GM23338 (cell line): ENCODE measurements at regions not wholly inside any gene's neighbourhood (a gene's known extent, or its start where the extent isn't known, plus 50 kb on each side); places are given as distances from the start of the nearest gene placed in this dataset.

ENCODE experiments used
- ATAC-seq: fragments of 200-7000 bp; cut with Tn5 transposase; 3 replicates; pipeline ENCODE4 v1.9.1; 2020
- DNase-seq: peaks from one replicate; pipeline ENCODE4 v3.0.0-alpha.2; 2015; ENCODE audit warnings: low spot score
- H2AFZ ChIP-seq: fragments of 200-600 bp; sonication (generic); 2 replicates; pipeline ENCODE4 v1.8.0; 2016; ENCODE audit warnings: antibody characterized with exemption, mild to moderate bottlenecking, moderate library complexity
- H3F3A ChIP-seq: fragments of 200-600 bp; sonication (generic); replicated peaks from 2 replicates; pipeline ENCODE4 v1.8.0; 2017; ENCODE audit warnings: antibody characterized with exemption, mixed run types, low read depth
- H3K27ac ChIP-seq: fragments of 200-600 bp; sonication (generic); 2 replicates; pipeline ENCODE4 v1.6.1; 2016; ENCODE audit warnings: low read depth
- H3K27me3 ChIP-seq: fragments of 200-600 bp; sonication (generic); 2 replicates; pipeline ENCODE4 v1.8.0; 2016; ENCODE audit warnings: mild to moderate bottlenecking, mixed run types, moderate library complexity; ENCODE audit not compliant: insufficient read depth
- H3K36me3 ChIP-seq: fragments of 200-600 bp; sonication (generic); 2 replicates; pipeline ENCODE4 v1.8.0; 2016; ENCODE audit warnings: mild to moderate bottlenecking; ENCODE audit not compliant: insufficient read depth
- H3K4me1 ChIP-seq: fragments of 200-600 bp; sonication (generic); 2 replicates; pipeline ENCODE4 v1.8.0; 2016; ENCODE audit warnings: mild to moderate bottlenecking, moderate library complexity; ENCODE audit not compliant: insufficient read depth
- H3K4me2 ChIP-seq: fragments of 200-600 bp; sonication (generic); 2 replicates; pipeline ENCODE4 v1.7.1; 2017; ENCODE audit warnings: mixed run types
- H3K4me3 ChIP-seq: fragments of 200-600 bp; sonication (generic); 2 replicates; pipeline ENCODE4 v1.6.1; 2016; ENCODE audit warnings: mixed run types
- H3K79me2 ChIP-seq: fragments of 200-600 bp; sonication (generic); replicated peaks from 2 replicates; pipeline ENCODE4 v1.8.0; 2017; ENCODE audit warnings: mild to moderate bottlenecking; ENCODE audit not compliant: insufficient read depth
- H3K9me2 ChIP-seq: fragments of 200-600 bp; sonication (generic); 2 replicates; pipeline ENCODE4 v1.8.0; 2017; ENCODE audit not compliant: insufficient read depth
- H4K20me1 ChIP-seq: fragments of 200-600 bp; sonication (generic); replicated peaks from 2 replicates; pipeline ENCODE4 v1.8.0; 2017; ENCODE audit warnings: mild to moderate bottlenecking; ENCODE audit not compliant: insufficient read depth
- H3K27ac Mint-ChIP-seq: 2 replicates; pipeline ENCODE4 v1.8.0; 2020; ENCODE audit warnings: inconsistent platforms, mild to moderate bottlenecking, moderate library complexity, mixed read lengths
- H3K27me3 Mint-ChIP-seq: 3 replicates; pipeline ENCODE4 v1.8.0; 2022; ENCODE audit warnings: low read depth, mild to moderate bottlenecking, moderate library complexity, mixed read lengths, inconsistent platforms; ENCODE audit not compliant: insufficient read depth, poor library complexity
- H3K36me3 Mint-ChIP-seq: 3 replicates; pipeline ENCODE4 v1.8.0; 2021; ENCODE audit warnings: low read depth, mild to moderate bottlenecking, inconsistent platforms, moderate library complexity, mixed read lengths
- H3K4me1 Mint-ChIP-seq: 3 replicates; pipeline ENCODE4 v1.8.0; 2020; ENCODE audit warnings: mild to moderate bottlenecking, inconsistent platforms, mixed read lengths
- H3K4me3 Mint-ChIP-seq: 3 replicates; pipeline ENCODE4 v1.8.0; 2021; ENCODE audit warnings: moderate library complexity, mild to moderate bottlenecking, inconsistent platforms, mixed read lengths
- H3K9me3 Mint-ChIP-seq: 3 replicates; pipeline ENCODE4 v1.8.0; 2020; ENCODE audit warnings: moderate library complexity, mild to moderate bottlenecking, inconsistent platforms, mixed read lengths
- EZH2phosphoT487 ChIP-seq: fragments of 200-600 bp; sonication (generic); IDR thresholded peaks from one replicate; pipeline ENCODE4 v1.8.1; 2018; ENCODE audit warnings: antibody characterized with exemption; ENCODE audit not compliant: unreplicated experiment
- JUNB ChIP-seq: IDR thresholded peaks from one replicate; pipeline ENCODE4 v1.6.1; 2016; ENCODE audit warnings: antibody characterized with exemption; ENCODE audit not compliant: unreplicated experiment
- NANOG ChIP-seq: IDR thresholded peaks from 2 replicates; pipeline ENCODE4 v1.6.1; 2016; ENCODE audit warnings: antibody characterized with exemption, borderline replicate concordance
- POLR2AphosphoS5 ChIP-seq: IDR thresholded peaks from 2 replicates; pipeline ENCODE4 v1.6.1; 2016; ENCODE audit warnings: antibody characterized with exemption, low read depth
- STAT1 ChIP-seq: IDR thresholded peaks from one replicate; pipeline ENCODE4 v1.6.1; 2016; ENCODE audit warnings: antibody characterized with exemption; ENCODE audit not compliant: unreplicated experiment
- TF ChIP-seq, protein P1 (sequence below): fragments of 250-450 bp; sonication (Bioruptor Pico); IDR thresholded peaks from 2 replicates; pipeline ENCODE4 v1.5.0; 2020; ENCODE audit warnings: mild to moderate bottlenecking, moderate library complexity
- TF ChIP-seq, protein P2 (sequence below): IDR thresholded peaks from one replicate; pipeline ENCODE4 v1.6.1; 2018; ENCODE audit warnings: antibody characterized with exemption; ENCODE audit not compliant: unreplicated experiment

DNA sequence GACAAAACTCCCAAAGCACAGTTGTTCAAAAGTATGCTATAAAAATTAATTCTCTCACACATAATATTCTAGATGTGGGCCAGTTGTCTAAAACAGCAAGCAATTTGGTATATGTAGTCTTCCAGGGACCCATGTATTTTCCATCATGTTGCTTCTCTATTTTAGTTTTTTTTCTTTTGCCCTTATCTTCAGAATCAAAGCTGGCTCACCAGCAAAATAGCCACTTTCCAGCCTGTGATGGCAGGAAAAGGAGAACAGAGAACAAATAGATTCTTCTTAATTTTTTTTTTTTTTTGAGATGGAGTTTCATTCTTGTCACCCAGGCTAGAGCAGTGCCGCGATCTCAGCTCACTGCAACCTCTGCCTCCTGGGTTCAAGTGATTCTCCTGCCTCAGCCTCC is 680.8 kb upstream of the TENM3 start:
- Mint-ChIP-seq H3K9me3 (no peaks in the 10 kb centered on the region), H3K4me1 (peaks cover 3% of the 10 kb centered on the region; the same call in 2 of the 3 replicates), H3K27ac (no peak overlapping the region), H3K4me3 (no peak overlapping the region), H3K36me3 (no peaks in the 10 kb centered on the region), H3K27me3 (no peaks in the 10 kb centered on the region)
- no peaks in the 10 kb centered on the region for H3F3A ChIP-seq
- no peak overlapping the region for H3K27ac ChIP-seq
- H3K4me2 ChIP-seq: no peak overlapping the region
- H3K27me3 ChIP-seq: no peaks in the 10 kb centered on the region
- H2AFZ ChIP-seq: 0 out of 2 replicates have a peak overlapping the region, but pooled peaks have one; percentile 82
- ATAC-seq (no peak), DNase-seq (no peak)
- H3K79me2 ChIP-seq: no peaks in the 10 kb centered on the region
- no peaks in the 10 kb centered on the region for H3K4me1 ChIP-seq
- H3K9me2 ChIP-seq: no peaks in the 10 kb centered on the region
- H3K36me3 ChIP-seq: no peaks in the 10 kb centered on the region
- no peak overlapping the region for H3K4me3 ChIP-seq
- H4K20me1 ChIP-seq: no peaks in the 10 kb centered on the region
- TF ChIP-seq, protein P1, sequence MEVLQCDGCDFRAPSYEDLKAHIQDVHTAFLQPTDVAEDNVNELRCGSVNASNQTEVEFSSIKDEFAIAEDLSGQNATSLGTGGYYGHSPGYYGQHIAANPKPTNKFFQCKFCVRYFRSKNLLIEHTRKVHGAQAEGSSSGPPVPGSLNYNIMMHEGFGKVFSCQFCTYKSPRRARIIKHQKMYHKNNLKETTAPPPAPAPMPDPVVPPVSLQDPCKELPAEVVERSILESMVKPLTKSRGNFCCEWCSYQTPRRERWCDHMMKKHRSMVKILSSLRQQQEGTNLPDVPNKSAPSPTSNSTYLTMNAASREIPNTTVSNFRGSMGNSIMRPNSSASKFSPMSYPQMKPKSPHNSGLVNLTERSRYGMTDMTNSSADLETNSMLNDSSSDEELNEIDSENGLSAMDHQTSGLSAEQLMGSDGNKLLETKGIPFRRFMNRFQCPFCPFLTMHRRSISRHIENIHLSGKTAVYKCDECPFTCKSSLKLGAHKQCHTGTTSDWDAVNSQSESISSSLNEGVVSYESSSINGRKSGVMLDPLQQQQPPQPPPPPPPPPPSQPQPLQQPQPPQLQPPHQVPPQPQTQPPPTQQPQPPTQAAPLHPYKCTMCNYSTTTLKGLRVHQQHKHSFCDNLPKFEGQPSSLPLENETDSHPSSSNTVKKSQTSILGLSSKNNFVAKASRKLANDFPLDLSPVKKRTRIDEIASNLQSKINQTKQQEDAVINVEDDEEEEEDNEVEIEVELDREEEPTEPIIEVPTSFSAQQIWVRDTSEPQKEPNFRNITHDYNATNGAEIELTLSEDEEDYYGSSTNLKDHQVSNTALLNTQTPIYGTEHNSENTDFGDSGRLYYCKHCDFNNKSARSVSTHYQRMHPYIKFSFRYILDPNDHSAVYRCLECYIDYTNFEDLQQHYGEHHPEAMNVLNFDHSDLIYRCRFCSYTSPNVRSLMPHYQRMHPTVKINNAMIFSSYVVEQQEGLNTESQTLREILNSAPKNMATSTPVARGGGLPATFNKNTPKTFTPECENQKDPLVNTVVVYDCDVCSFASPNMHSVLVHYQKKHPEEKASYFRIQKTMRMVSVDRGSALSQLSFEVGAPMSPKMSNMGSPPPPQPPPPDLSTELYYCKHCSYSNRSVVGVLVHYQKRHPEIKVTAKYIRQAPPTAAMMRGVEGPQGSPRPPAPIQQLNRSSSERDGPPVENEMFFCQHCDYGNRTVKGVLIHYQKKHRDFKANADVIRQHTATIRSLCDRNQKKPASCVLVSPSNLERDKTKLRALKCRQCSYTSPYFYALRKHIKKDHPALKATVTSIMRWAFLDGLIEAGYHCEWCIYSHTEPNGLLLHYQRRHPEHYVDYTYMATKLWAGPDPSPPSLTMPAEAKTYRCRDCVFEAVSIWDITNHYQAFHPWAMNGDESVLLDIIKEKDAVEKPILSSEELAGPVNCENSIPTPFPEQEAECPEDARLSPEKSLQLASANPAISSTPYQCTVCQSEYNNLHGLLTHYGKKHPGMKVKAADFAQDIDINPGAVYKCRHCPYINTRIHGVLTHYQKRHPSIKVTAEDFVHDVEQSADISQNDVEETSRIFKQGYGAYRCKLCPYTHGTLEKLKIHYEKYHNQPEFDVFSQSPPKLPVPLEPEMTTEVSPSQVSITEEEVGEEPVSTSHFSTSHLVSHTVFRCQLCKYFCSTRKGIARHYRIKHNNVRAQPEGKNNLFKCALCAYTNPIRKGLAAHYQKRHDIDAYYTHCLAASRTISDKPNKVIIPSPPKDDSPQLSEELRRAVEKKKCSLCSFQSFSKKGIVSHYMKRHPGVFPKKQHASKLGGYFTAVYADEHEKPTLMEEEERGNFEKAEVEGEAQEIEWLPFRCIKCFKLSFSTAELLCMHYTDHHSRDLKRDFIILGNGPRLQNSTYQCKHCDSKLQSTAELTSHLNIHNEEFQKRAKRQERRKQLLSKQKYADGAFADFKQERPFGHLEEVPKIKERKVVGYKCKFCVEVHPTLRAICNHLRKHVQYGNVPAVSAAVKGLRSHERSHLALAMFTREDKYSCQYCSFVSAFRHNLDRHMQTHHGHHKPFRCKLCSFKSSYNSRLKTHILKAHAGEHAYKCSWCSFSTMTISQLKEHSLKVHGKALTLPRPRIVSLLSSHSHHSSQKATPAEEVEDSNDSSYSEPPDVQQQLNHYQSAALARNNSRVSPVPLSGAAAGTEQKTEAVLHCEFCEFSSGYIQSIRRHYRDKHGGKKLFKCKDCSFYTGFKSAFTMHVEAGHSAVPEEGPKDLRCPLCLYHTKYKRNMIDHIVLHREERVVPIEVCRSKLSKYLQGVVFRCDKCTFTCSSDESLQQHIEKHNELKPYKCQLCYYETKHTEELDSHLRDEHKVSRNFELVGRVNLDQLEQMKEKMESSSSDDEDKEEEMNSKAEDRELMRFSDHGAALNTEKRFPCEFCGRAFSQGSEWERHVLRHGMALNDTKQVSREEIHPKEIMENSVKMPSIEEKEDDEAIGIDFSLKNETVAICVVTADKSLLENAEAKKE (CRISPR knock-in tag): no peak
- no peak for TF ChIP-seq EZH2phosphoT487

DNA sequence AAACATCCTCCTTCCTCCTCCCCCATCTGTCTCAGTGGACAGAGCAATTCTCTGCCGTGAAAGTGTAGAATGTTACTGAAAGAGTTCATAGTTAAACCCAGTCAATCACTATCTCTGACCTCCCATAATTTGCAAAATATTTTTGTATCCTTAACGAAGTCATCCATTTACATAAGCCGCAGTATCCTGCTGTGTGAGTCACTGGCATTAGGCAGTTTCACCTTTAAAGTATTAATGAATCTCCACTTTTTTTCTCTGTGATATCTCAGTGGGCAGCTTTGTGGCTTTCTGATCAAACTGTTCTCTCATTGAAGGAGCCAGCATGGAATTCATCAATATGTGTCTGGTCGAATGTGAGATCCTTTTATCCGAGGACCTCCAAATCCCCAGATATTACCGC is 678.6 kb upstream of the TENM3 start:
- no peak overlapping the region for H3K27ac Mint-ChIP-seq
- Histone ChIP-seq H2AFZ (no peak overlapping the region), H3K9me2 (no peaks in the 10 kb centered on the region), H3F3A (no peaks in the 10 kb centered on the region), H3K4me3 (no peak overlapping the region), H3K79me2 (no peaks in the 10 kb centered on the region), H3K27ac (no peak overlapping the region), H3K27me3 (no peaks in the 10 kb centered on the region), H4K20me1 (no peaks in the 10 kb centered on the region), H3K4me2 (no peak overlapping the region), H3K36me3 (no peaks in the 10 kb centered on the region), H3K4me1 (no peaks in the 10 kb centered on the region)
- H3K36me3 Mint-ChIP-seq: no peaks in the 10 kb centered on the region; the same call in 2 of the 3 replicates
- H3K27me3 Mint-ChIP-seq: no peaks in the 10 kb centered on the region
- DNase-seq (no peak), ATAC-seq (no peak)
- H3K9me3 Mint-ChIP-seq: no peaks in the 10 kb centered on the region
- H3K4me1 Mint-ChIP-seq: peaks cover 3% of the 10 kb centered on the region; the same call in 2 of the 3 replicates
- no peak overlapping the region for H3K4me3 Mint-ChIP-seq
- TF ChIP-seq JUNB (no peak), EZH2phosphoT487 (no peak), NANOG (no peak), STAT1 (no peak), POLR2AphosphoS5 (no peak)
- TF ChIP-seq, protein P2, sequence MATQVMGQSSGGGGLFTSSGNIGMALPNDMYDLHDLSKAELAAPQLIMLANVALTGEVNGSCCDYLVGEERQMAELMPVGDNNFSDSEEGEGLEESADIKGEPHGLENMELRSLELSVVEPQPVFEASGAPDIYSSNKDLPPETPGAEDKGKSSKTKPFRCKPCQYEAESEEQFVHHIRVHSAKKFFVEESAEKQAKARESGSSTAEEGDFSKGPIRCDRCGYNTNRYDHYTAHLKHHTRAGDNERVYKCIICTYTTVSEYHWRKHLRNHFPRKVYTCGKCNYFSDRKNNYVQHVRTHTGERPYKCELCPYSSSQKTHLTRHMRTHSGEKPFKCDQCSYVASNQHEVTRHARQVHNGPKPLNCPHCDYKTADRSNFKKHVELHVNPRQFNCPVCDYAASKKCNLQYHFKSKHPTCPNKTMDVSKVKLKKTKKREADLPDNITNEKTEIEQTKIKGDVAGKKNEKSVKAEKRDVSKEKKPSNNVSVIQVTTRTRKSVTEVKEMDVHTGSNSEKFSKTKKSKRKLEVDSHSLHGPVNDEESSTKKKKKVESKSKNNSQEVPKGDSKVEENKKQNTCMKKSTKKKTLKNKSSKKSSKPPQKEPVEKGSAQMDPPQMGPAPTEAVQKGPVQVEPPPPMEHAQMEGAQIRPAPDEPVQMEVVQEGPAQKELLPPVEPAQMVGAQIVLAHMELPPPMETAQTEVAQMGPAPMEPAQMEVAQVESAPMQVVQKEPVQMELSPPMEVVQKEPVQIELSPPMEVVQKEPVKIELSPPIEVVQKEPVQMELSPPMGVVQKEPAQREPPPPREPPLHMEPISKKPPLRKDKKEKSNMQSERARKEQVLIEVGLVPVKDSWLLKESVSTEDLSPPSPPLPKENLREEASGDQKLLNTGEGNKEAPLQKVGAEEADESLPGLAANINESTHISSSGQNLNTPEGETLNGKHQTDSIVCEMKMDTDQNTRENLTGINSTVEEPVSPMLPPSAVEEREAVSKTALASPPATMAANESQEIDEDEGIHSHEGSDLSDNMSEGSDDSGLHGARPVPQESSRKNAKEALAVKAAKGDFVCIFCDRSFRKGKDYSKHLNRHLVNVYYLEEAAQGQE: no peak
